BJ (cell line): ENCODE measurements at regions not wholly inside any gene's neighbourhood (a gene's known extent, or its start where the extent isn't known, plus 50 kb on each side); places are given as distances from the start of the nearest gene placed in this dataset.

Source experiments
- CTCF ChIA-PET: fragments of 350-600 bp; formaldehyde crosslinking; extraction: SDS; loops from one replicate; lab custom pipeline; 2021; ENCODE audit warnings: antibody characterized with exemption, inconsistent platforms; lab: Yijun Ruan, JAX
- POLR2A ChIA-PET: fragments of 300-600 bp; sonication (Branson Sonifier 250); formaldehyde crosslinking; extraction: SDS; loops from one replicate; lab custom pipeline; 2021; ENCODE audit warnings: antibody characterized with exemption; lab: Charles Lee
- DNase-seq: peaks from one replicate; pipeline ENCODE4 v3.0.0-alpha.2; 2011; ENCODE audit warnings: low read depth
- H3K27me3 ChIP-seq: 2 replicates; pipeline ENCODE4 v1.6.0; 2011; ENCODE audit warnings: low read length; ENCODE audit not compliant: control insufficient read depth, insufficient read depth
- H3K36me3 ChIP-seq: 2 replicates; pipeline ENCODE4 v1.5.1; 2011; ENCODE audit warnings: low read length; ENCODE audit not compliant: control insufficient read depth, insufficient read depth
- H3K4me3 ChIP-seq: 2 replicates; pipeline ENCODE4 v1.5.1; 2011; ENCODE audit warnings: low read depth, mild to moderate bottlenecking, control low read depth, low read length
- CTCF ChIP-seq: IDR thresholded peaks from 2 replicates; pipeline ENCODE4 v1.5.1; 2011; ENCODE audit warnings: low read depth, mild to moderate bottlenecking, control low read depth, inconsistent platforms, low read length, moderate library complexity; ENCODE audit not compliant: insufficient read depth

- Histone ChIP-seq H3K27me3 (no peaks in the 10 kb centered on the region), H3K4me3 (no peak overlapping the region), H3K36me3 (no peaks in the 10 kb centered on the region)
- ChIA-PET POLR2A (no interaction called here), CTCF (interaction anchor here (1.2 kb wide), 1 partner anchor 12 kb away, joined by 3 read pairs; no protein-coding TSS in a partner anchor)
- TF ChIP-seq CTCF = no peak
- DNase-seq = no peak
Observed at GRCh38 chr13:34466301-34466700, 475.8 kb upstream of the NBEA start.

- H3K27me3 ChIP-seq = no peaks in the 10 kb centered on the region
- no peak for DNase-seq
- CTCF ChIA-PET = interaction anchor here (0.6 kb wide), 1 partner anchor 368 kb away, joined by 3 read pairs; no protein-coding TSS in a partner anchor
- H3K36me3 ChIP-seq = no peaks in the 10 kb centered on the region
- TF ChIP-seq CTCF = no peak
- no peak overlapping the region for H3K4me3 ChIP-seq
- POLR2A ChIA-PET = no interaction called here
Observed at GRCh38 chr13:34467450-34468083, 474.5 kb upstream of the NBEA start.

- POLR2A ChIA-PET = no interaction called here
Observed at GRCh38 chr13:34469196-34469986, 472.7 kb upstream of the NBEA start.

GRCh38 chr13:34474187-34474868 is 467.7 kb upstream of the NBEA start:
- no peaks in the 10 kb centered on the region for H3K36me3 ChIP-seq
- H3K27me3 ChIP-seq = no peaks in the 10 kb centered on the region
- no peak for TF ChIP-seq CTCF
- H3K4me3 ChIP-seq = no peak overlapping the region
- no peak for DNase-seq
- ChIA-PET POLR2A (interaction anchor here (0.6 kb wide), 1 partner anchor 421 kb away, joined by 3 read pairs; no protein-coding TSS in a partner anchor), CTCF (interaction anchor here (0.8 kb wide), 1 partner anchor 14 kb away, joined by 3 read pairs; no protein-coding TSS in a partner anchor)

More at GRCh38 chr13:34469196-34469986, 472.7 kb upstream of the NBEA start:
- no peak for DNase-seq
- Histone ChIP-seq H3K36me3 (no peaks in the 10 kb centered on the region), H3K4me3 (no peak overlapping the region), H3K27me3 (no peaks in the 10 kb centered on the region)
- CTCF ChIA-PET = no interaction called here
- TF ChIP-seq CTCF = no peak

- CTCF ChIA-PET = interaction anchor here (0.9 kb wide), 1 partner anchor 12 kb away, joined by 3 read pairs; no protein-coding TSS in a partner anchor
- no peak for DNase-seq
- no peaks in the 10 kb centered on the region for H3K27me3 ChIP-seq
- POLR2A ChIA-PET = no interaction called here
- no peak for TF ChIP-seq CTCF
- no peaks in the 10 kb centered on the region for H3K36me3 ChIP-seq
- no peak overlapping the region for H3K4me3 ChIP-seq
Observed at GRCh38 chr13:34478376-34478775, 463.7 kb upstream of the NBEA start.
